HG02943 (cell line): ENCODE measurements at regions not wholly inside any gene's neighbourhood (a gene's known extent, or its start where the extent isn't known, plus 50 kb on each side); places are given as distances from the start of the nearest gene placed in this dataset.
"Not testable (repeated sequence)": the region's sequence is repeated elsewhere in the genome, so short reads cannot be mapped to it uniquely, and the experiment has no call there.

Source experiments
- ATAC-seq: cut with Tn5 transposase; IDR thresholded peaks from one replicate; pipeline ENCODE4 v1.9.1; 2021; ENCODE audit warnings: mild to moderate bottlenecking, low read depth, moderate library complexity; ENCODE audit not compliant: unreplicated experiment

DNA sequence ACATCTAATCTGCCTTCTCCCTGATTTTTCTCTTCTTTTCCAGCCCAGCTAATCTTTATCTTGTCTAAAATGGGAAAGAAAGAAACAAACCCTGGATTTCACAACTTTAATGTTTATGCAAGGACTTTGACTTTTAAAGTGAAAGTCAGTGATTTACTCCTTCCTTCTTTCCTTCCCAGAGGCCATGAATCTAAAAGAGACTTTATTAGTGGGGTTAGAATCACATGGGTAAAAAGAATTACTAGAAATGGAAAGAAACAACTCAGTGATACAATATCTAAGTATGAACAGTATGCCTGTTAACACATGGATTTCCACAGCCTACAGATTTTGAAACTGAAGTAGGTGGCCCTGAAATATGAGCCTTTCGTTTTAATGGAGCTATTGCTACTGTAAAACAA is 59.8 kb upstream of the KCNK2 start:
- no peak for ATAC-seq

DNA sequence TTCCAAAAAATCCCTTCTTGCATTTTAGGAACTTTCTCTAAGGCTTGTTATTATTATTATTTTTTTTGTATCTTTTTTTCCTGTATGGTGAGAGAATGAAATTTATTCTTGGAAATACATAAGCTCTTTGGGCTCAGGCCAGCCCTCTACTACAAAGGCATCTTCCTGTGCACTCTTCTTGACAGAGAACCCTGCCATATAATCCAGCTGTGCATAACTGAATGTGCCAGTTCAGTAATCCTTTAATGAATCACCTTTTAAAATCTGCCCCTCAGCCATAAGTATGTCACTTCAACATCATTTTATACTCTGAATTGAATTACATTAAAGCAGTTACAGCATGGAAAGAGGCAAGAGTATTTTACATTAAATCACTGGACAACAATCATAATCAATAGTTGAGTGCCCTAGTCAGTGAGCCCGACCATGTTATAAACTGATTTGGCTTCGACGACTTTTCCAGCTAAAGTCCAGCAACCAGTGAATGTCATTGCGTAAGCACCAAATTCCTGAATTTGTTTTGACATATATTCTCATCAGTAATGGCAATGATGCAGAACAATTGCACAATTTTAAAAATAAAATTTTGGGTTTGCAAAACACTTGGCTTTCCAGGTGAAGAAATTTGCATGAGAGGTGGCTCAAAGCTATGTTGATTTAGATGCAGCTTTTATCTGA is 59.2 kb upstream of the KCNK2 start:
- ATAC-seq, result no peak

DNA sequence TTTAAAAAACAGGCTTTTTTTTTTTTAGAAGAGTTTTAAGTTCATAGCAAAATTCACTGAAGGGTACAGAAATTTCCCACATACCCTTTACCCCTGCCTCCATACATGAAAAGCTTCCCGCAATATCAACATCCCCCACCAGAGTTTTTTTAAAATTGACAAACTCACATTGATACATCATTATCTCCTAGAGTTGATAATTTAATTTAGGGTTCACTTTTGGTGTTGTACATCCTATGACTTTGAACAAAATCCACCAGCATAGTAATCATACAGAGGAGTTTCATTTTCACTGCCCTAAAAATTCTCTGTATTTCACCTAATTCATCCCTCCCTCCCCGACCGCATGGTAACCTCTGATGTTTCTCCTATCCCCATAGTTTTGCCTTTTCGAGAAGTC is 53.6 kb upstream of the KCNK2 start:
- ATAC-seq, result no peak

DNA sequence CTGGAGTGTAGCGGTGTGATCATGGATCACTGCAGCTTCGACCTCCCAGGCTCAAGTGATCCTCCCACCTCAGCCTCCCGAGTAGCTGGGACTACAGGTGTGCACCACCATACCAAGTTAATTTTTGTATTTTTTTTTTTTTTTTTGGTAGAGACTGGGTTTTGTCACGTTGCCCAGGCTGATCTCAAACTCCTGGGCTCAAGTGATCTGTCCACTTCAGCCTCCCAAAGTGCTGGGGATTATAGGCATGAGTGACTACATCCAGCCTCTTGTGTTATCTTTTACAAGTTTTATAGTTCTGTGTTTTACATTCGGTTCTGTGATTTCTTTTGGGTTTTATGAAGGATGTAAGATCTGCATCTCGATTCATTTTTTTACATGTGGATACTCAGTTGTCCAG is 52.0 kb upstream of the KCNK2 start:
- ATAC-seq, result not testable (repeated sequence)

DNA sequence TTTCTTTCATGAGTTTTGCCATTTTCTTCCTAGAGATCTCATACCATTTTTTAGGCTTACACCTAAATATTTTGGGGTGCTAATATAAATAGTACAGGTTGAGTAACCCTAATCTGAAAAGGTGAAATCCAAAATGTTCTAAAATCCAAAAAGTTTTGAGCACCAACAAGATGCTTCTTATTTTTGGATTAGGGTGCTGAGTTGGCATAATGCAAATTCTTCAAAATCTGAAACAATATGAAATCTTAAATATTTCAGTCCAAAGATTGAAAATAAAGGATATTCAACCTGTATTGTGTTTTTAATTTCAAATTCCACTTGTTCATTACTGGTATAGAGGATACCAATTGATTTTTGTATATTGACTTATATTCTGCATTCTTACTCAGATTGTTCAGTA is 51.1 kb upstream of the KCNK2 start:
- ATAC-seq, result no peak
